Activated CD8-positive, alpha-beta memory T cell treated with anti-CD3 and anti-CD28 coated beads, Interleukin-2, amount 10 ng/mL, durations not matched to agents 7 days and 5 days (primary cell): ENCODE measurements at regions not wholly inside any gene's neighbourhood (a gene's known extent, or its start where the extent isn't known, plus 50 kb on each side); places are given as distances from the start of the nearest gene placed in this dataset.

ENCODE experiments used
- ATAC-seq: fragments of 150-1000 bp; cut with Tn5 transposase; one replicate; pipeline ENCODE4 v1.10.0; 2021; ENCODE audit warnings: moderate library complexity
- CTCF ChIA-PET: fragments of 350-600 bp; sonication (Branson Sonifier 250); formaldehyde crosslinking; loops from one replicate; lab custom pipeline; 2021; ENCODE audit warnings: antibody characterized with exemption; lab: Charles Lee
- DNase-seq: peaks from one replicate; pipeline ENCODE4 v3.0.0-alpha.2; 2020
- H3K27ac Mint-ChIP-seq: one replicate; pipeline ENCODE4 v1.8.0; 2021; ENCODE audit warnings: mild to moderate bottlenecking, mixed read lengths
- H3K27me3 Mint-ChIP-seq: one replicate; pipeline ENCODE4 v1.8.0; 2021; ENCODE audit warnings: mixed read lengths
- H3K36me3 Mint-ChIP-seq: one replicate; pipeline ENCODE4 v1.8.0; 2021; ENCODE audit warnings: mild to moderate bottlenecking, mixed read lengths
- H3K4me1 Mint-ChIP-seq: one replicate; pipeline ENCODE4 v1.8.0; 2021; ENCODE audit warnings: mixed read lengths
- H3K4me3 Mint-ChIP-seq: one replicate; pipeline ENCODE4 v1.8.0; 2021; ENCODE audit warnings: mild to moderate bottlenecking, moderate library complexity, mixed read lengths
- H3K9me3 Mint-ChIP-seq: one replicate; pipeline ENCODE4 v1.8.0; 2022; ENCODE audit warnings: low read depth, mixed read lengths

DNA sequence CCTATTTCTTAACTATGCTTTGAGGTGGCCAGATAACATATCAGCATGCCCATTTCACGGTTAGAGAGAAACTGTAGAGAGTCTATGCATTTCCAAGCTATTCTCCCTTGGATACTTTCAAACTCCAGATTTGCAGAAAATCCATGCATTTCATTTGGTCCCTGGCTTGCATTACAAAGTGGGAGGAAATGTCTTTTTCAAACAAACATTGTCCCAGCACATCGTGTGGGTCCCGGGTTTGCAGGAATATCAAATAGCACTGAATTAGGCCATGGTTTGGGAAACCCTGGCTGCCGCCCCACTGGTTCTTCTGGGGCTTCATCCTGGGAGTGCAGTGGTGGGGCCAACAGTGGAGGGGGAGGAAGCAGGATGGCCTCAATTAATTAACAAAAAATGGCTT lies 171.9 kb downstream of the IRX5 start:
- no peak overlapping the region for H3K27ac Mint-ChIP-seq
- no peaks in the 10 kb centered on the region for H3K27me3 Mint-ChIP-seq
- H3K4me1 Mint-ChIP-seq: no peaks in the 10 kb centered on the region
- peaks cover 3% of the 10 kb centered on the region for H3K9me3 Mint-ChIP-seq
- no peak overlapping the region for H3K4me3 Mint-ChIP-seq
- H3K36me3 Mint-ChIP-seq: no peaks in the 10 kb centered on the region
- DNase-seq: no peak
- CTCF ChIA-PET: no interaction called here
- no peak for ATAC-seq

GRCh38 chr16:55107851-55108250 lies 177.2 kb downstream of the IRX5 start:
- Mint-ChIP-seq H3K4me1 (no peaks in the 10 kb centered on the region), H3K27me3 (no peaks in the 10 kb centered on the region), H3K36me3 (no peaks in the 10 kb centered on the region), H3K4me3 (no peak overlapping the region), H3K27ac (no peak overlapping the region), H3K9me3 (no peaks in the 10 kb centered on the region)
- ATAC-seq (no peak), DNase-seq (no peak)
- CTCF ChIA-PET: no interaction called here

- no peaks in the 10 kb centered on the region for H3K27me3 Mint-ChIP-seq
- H3K4me3 Mint-ChIP-seq: no peak overlapping the region
- H3K36me3 Mint-ChIP-seq: no peaks in the 10 kb centered on the region
- no peak for ATAC-seq
- no peak for DNase-seq
- CTCF ChIA-PET: no interaction called here
- H3K27ac Mint-ChIP-seq: no peak overlapping the region
- H3K4me1 Mint-ChIP-seq: no peaks in the 10 kb centered on the region
- no peaks in the 10 kb centered on the region for H3K9me3 Mint-ChIP-seq
Observed at GRCh38 chr16:55113210-55113609, 182.5 kb downstream of the IRX5 start.

- H3K27me3 Mint-ChIP-seq: no peaks in the 10 kb centered on the region
- no peaks in the 10 kb centered on the region for H3K36me3 Mint-ChIP-seq
- ATAC-seq: no peak
- CTCF ChIA-PET: no interaction called here
- H3K4me3 Mint-ChIP-seq: no peak overlapping the region
- DNase-seq: no peak
- H3K9me3 Mint-ChIP-seq: no peaks in the 10 kb centered on the region
- H3K27ac Mint-ChIP-seq: no peak overlapping the region
- H3K4me1 Mint-ChIP-seq: no peaks in the 10 kb centered on the region
Observed at GRCh38 chr16:55115506-55115905, 184.8 kb downstream of the IRX5 start.

- Mint-ChIP-seq H3K9me3 (no peaks in the 10 kb centered on the region), H3K36me3 (no peaks in the 10 kb centered on the region), H3K4me3 (no peak overlapping the region), H3K27ac (no peak overlapping the region), H3K4me1 (no peaks in the 10 kb centered on the region), H3K27me3 (no peaks in the 10 kb centered on the region)
- DNase-seq: no peak
- no peak for ATAC-seq
- CTCF ChIA-PET: no interaction called here
Observed at GRCh38 chr16:55116165-55116920, 185.7 kb downstream of the IRX5 start.

DNA sequence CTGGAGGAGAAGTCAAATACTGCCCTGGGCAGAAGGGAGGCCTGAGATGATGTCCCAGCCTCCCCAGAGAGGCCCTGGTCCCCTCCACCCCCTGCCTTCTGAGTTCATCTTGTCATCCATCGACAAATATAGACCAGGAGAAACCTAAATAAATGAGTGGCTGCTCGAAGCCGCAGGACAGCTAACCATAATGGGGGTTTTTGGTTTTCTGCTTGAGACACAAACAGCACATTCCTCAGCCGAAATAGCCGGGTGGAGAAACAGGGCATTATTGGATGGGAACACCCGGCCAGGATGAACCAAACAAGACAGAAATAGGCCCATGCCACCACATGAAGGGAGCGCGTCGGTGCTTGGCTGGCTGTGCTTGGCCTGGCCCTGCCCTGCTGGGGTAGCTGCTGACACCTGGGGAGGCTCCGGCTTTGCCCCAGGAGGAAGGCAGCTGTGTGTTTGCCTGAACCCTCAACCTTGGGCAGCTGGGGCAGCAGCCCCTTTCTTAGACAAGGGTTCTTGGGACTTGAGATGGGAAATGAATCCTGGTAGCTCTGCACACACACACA lies 188.1 kb downstream of the IRX5 start:
- Mint-ChIP-seq H3K4me3 (no peak overlapping the region), H3K27me3 (no peaks in the 10 kb centered on the region), H3K27ac (no peak overlapping the region), H3K9me3 (peaks cover 3% of the 10 kb centered on the region), H3K4me1 (no peaks in the 10 kb centered on the region), H3K36me3 (no peaks in the 10 kb centered on the region)
- no peak for ATAC-seq
- CTCF ChIA-PET: no interaction called here
- DNase-seq: no peak

DNA sequence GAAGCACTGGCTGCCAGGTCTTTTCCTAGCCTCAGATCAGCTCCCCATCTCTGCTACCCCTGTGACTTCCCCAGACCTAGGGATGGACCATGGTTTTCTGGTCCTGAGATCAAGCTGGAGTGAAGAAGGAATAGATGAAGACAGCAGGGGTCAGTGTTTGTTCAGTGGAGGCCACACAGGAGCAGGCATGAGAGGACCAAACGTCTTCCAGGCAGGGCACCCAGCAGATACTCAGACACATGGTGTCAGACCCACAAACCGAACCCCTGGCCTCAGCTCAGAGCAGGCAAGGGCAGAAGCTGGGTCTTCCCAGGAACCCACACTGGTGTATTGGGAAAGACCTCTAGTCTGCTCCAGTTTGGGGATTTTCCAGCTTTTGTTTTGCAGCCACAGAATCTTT lies 189.7 kb downstream of the IRX5 start:
- Mint-ChIP-seq H3K27ac (no peak overlapping the region), H3K4me1 (no peaks in the 10 kb centered on the region), H3K27me3 (no peaks in the 10 kb centered on the region), H3K4me3 (no peak overlapping the region), H3K9me3 (peaks cover 3% of the 10 kb centered on the region), H3K36me3 (no peaks in the 10 kb centered on the region)
- DNase-seq (no peak), ATAC-seq (no peak)
- CTCF ChIA-PET: no interaction called here

GRCh38 chr16:55120826-55121225 lies 190.2 kb downstream of the IRX5 start:
- ATAC-seq (no peak), DNase-seq (no peak)
- no peaks in the 10 kb centered on the region for H3K27me3 Mint-ChIP-seq
- H3K36me3 Mint-ChIP-seq: no peaks in the 10 kb centered on the region
- CTCF ChIA-PET: no interaction called here
- H3K4me3 Mint-ChIP-seq: no peak overlapping the region
- H3K4me1 Mint-ChIP-seq: no peaks in the 10 kb centered on the region
- no peak overlapping the region for H3K27ac Mint-ChIP-seq
- peaks cover 3% of the 10 kb centered on the region for H3K9me3 Mint-ChIP-seq

- ATAC-seq: no peak
- DNase-seq: no peak
- no peaks in the 10 kb centered on the region for H3K27me3 Mint-ChIP-seq
- H3K36me3 Mint-ChIP-seq: no peaks in the 10 kb centered on the region
- H3K4me3 Mint-ChIP-seq: no peak overlapping the region
- CTCF ChIA-PET: no interaction called here
- H3K9me3 Mint-ChIP-seq: peaks cover 3% of the 10 kb centered on the region
- no peaks in the 10 kb centered on the region for H3K4me1 Mint-ChIP-seq
- no peak overlapping the region for H3K27ac Mint-ChIP-seq
Observed at GRCh38 chr16:55123652-55124051, 193.0 kb downstream of the IRX5 start.

- DNase-seq (no peak), ATAC-seq (no peak)
- Mint-ChIP-seq H3K36me3 (no peaks in the 10 kb centered on the region), H3K4me3 (no peak overlapping the region), H3K27me3 (no peaks in the 10 kb centered on the region), H3K27ac (no peak overlapping the region), H3K4me1 (no peaks in the 10 kb centered on the region), H3K9me3 (peaks cover 5% of the 10 kb centered on the region)
- CTCF ChIA-PET: no interaction called here
Observed at GRCh38 chr16:55125818-55126385, 195.2 kb downstream of the IRX5 start.

GRCh38 chr16:55126456-55126855 lies 195.8 kb downstream of the IRX5 start:
- H3K27ac Mint-ChIP-seq: no peak overlapping the region
- peaks cover 5% of the 10 kb centered on the region for H3K9me3 Mint-ChIP-seq
- no peaks in the 10 kb centered on the region for H3K4me1 Mint-ChIP-seq
- no peaks in the 10 kb centered on the region for H3K36me3 Mint-ChIP-seq
- DNase-seq (no peak), ATAC-seq (no peak)
- CTCF ChIA-PET: no interaction called here
- no peak overlapping the region for H3K4me3 Mint-ChIP-seq
- H3K27me3 Mint-ChIP-seq: no peaks in the 10 kb centered on the region

- peaks cover 2% of the 10 kb centered on the region for H3K9me3 Mint-ChIP-seq
- H3K4me3 Mint-ChIP-seq: no peak overlapping the region
- H3K27ac Mint-ChIP-seq: no peak overlapping the region
- H3K4me1 Mint-ChIP-seq: no peaks in the 10 kb centered on the region
- no peak for DNase-seq
- H3K27me3 Mint-ChIP-seq: no peaks in the 10 kb centered on the region
- CTCF ChIA-PET: no interaction called here
- H3K36me3 Mint-ChIP-seq: no peaks in the 10 kb centered on the region
- no peak for ATAC-seq
Observed at GRCh38 chr16:55130456-55130855, 193.5 kb upstream of the IRX6 start.

DNA sequence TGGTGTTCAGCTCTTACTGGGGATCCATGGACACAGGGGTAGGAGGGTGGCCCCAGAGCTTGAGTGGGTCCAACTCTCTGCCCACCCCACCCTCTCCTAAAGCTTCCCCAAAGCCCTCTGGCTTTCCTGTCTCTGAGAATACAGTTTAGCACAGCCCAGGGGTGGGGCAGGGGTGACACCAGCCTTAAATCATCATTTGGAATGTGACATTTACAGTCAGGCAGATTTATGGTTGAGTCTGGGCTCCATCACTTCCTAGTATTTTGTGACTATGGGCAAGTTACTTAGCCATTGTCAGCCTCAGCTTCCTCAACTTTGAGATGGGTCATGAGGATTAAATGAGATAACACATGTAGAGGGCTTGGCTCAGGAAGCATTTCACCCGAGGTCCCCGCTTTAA lies 193.1 kb upstream of the IRX6 start:
- H3K27me3 Mint-ChIP-seq: no peaks in the 10 kb centered on the region
- DNase-seq (no peak), ATAC-seq (no peak)
- no peak overlapping the region for H3K27ac Mint-ChIP-seq
- no peak overlapping the region for H3K4me3 Mint-ChIP-seq
- no peaks in the 10 kb centered on the region for H3K4me1 Mint-ChIP-seq
- peaks cover 2% of the 10 kb centered on the region for H3K9me3 Mint-ChIP-seq
- no peaks in the 10 kb centered on the region for H3K36me3 Mint-ChIP-seq
- CTCF ChIA-PET: no interaction called here

GRCh38 chr16:55133654-55134053 lies 190.3 kb upstream of the IRX6 start:
- Mint-ChIP-seq H3K4me3 (no peak overlapping the region), H3K36me3 (no peaks in the 10 kb centered on the region), H3K9me3 (peaks cover 2% of the 10 kb centered on the region), H3K27me3 (no peaks in the 10 kb centered on the region), H3K4me1 (no peaks in the 10 kb centered on the region), H3K27ac (no peak overlapping the region)
- CTCF ChIA-PET: no interaction called here
- ATAC-seq: no peak
- no peak for DNase-seq
